T-helper 2 cell treated with Interferon-gamma antibody and Interleukin-4, amounts not matched to agents 100 ng/mL and 5 ng/mL, for 36 hours (primary cell): ENCODE measurements at regions not wholly inside any gene's neighbourhood (a gene's known extent, or its start where the extent isn't known, plus 50 kb on each side); places are given as distances from the start of the nearest gene placed in this dataset.

Experiments used
- intact Hi-C: fragments of 100-400 bp; cut with micrococcal nuclease; formaldehyde crosslinking; loops from one replicate; pipeline ENCODE4 v1.15.1; 2023

- intact Hi-C loops = no loop called here
Measured at GRCh38 chr16:17658881-17659280, 188.1 kb upstream of the XYLT1 start.

GRCh38 chr16:17657045-17657444 is 186.3 kb upstream of the XYLT1 start:
- intact Hi-C loops = no loop called here

GRCh38 chr16:17654571-17654970 is 183.8 kb upstream of the XYLT1 start:
- intact Hi-C loops = no loop called here

- intact Hi-C loops = no loop called here
Measured at GRCh38 chr16:17654142-17654541, 183.4 kb upstream of the XYLT1 start.

GRCh38 chr16:17647879-17648872 is 177.4 kb upstream of the XYLT1 start:
- intact Hi-C loops = no loop called here

GRCh38 chr16:17643935-17644334 is 173.2 kb upstream of the XYLT1 start:
- intact Hi-C loops = no loop called here

- intact Hi-C loops = no loop called here
Measured at GRCh38 chr16:17641990-17642389, 171.2 kb upstream of the XYLT1 start.

- intact Hi-C loops = no loop called here
Measured at GRCh38 chr16:17638134-17638533, 167.4 kb upstream of the XYLT1 start.

GRCh38 chr16:17635183-17635582 is 164.4 kb upstream of the XYLT1 start:
- intact Hi-C loops = no loop called here

GRCh38 chr16:17633181-17633951 is 162.6 kb upstream of the XYLT1 start:
- intact Hi-C loops = no loop called here

- intact Hi-C loops = no loop called here
Measured at GRCh38 chr16:17632667-17633066, 161.9 kb upstream of the XYLT1 start.

GRCh38 chr16:17629936-17630335 is 159.2 kb upstream of the XYLT1 start:
- intact Hi-C loops = no loop called here

GRCh38 chr16:17628983-17629382 is 158.2 kb upstream of the XYLT1 start:
- intact Hi-C loops = no loop called here

- intact Hi-C loops = no loop called here
Measured at GRCh38 chr16:17622366-17622765, 151.6 kb upstream of the XYLT1 start.

GRCh38 chr16:17619261-17619660 is 148.5 kb upstream of the XYLT1 start:
- intact Hi-C loops = no loop called here

- intact Hi-C loops = no loop called here
Measured at GRCh38 chr16:17617021-17617552, 146.3 kb upstream of the XYLT1 start.

- intact Hi-C loops = no loop called here
Measured at GRCh38 chr16:17612336-17612735, 141.6 kb upstream of the XYLT1 start.

GRCh38 chr16:17607609-17608008 is 136.8 kb upstream of the XYLT1 start:
- intact Hi-C loops = no loop called here

GRCh38 chr16:17607075-17607509 is 136.3 kb upstream of the XYLT1 start:
- intact Hi-C loops = no loop called here

GRCh38 chr16:17606460-17606859 is 135.7 kb upstream of the XYLT1 start:
- intact Hi-C loops = no loop called here

- intact Hi-C loops = no loop called here
Measured at GRCh38 chr16:17605784-17606183, 135.0 kb upstream of the XYLT1 start.

GRCh38 chr16:17603626-17604025 is 132.9 kb upstream of the XYLT1 start:
- intact Hi-C loops = no loop called here
